ENCODE measurements at regions not wholly inside any gene's neighbourhood (a gene's known extent, or its start where the extent isn't known, plus 50 kb on each side); places are given as distances from the start of the nearest gene placed in this dataset.

- 77 to 90% methylated on average over 8 to 9 of the region's 9 CpGs for WGBS, 2 donors
- TF ChIP-seq EP300 (IDR thresholded peaks at IDR 0.05) (no peak), POLR2A (IDR thresholded peaks at IDR 0.05) (no peak)
- TF ChIP-seq, protein P1, sequence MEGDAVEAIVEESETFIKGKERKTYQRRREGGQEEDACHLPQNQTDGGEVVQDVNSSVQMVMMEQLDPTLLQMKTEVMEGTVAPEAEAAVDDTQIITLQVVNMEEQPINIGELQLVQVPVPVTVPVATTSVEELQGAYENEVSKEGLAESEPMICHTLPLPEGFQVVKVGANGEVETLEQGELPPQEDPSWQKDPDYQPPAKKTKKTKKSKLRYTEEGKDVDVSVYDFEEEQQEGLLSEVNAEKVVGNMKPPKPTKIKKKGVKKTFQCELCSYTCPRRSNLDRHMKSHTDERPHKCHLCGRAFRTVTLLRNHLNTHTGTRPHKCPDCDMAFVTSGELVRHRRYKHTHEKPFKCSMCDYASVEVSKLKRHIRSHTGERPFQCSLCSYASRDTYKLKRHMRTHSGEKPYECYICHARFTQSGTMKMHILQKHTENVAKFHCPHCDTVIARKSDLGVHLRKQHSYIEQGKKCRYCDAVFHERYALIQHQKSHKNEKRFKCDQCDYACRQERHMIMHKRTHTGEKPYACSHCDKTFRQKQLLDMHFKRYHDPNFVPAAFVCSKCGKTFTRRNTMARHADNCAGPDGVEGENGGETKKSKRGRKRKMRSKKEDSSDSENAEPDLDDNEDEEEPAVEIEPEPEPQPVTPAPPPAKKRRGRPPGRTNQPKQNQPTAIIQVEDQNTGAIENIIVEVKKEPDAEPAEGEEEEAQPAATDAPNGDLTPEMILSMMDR (IDR thresholded peaks at IDR 0.05) = no peak
- Histone ChIP-seq H3K4me3 (no peak overlapping the region), H3K27ac (no peak overlapping the region), H3K36me3 (no peaks in the 10 kb centered on the region), H3K27me3 (no peaks in the 10 kb centered on the region), H3K9me3 (no peaks in the 10 kb centered on the region), H3K4me1 (no peaks in the 10 kb centered on the region)
- no peak for DNase-seq (ENCODE audit: low spot score in 2 of 2)
These were observed 464.6 kb upstream of the HS6ST1 start for GRCh38 chr2:128783193-128783671.

- Histone ChIP-seq H3K36me3 (no peaks in the 10 kb centered on the region), H3K9me3 (no peaks in the 10 kb centered on the region), H3K4me1 (no peaks in the 10 kb centered on the region), H3K27ac (no peak overlapping the region), H3K4me3 (no peak overlapping the region), H3K27me3 (no peaks in the 10 kb centered on the region)
- no peak for DNase-seq (ENCODE audit: low spot score in 2 of 2)
- TF ChIP-seq, protein P1 (IDR thresholded peaks at IDR 0.05) = no peak
- no peak for TF ChIP-seq POLR2A (IDR thresholded peaks at IDR 0.05)
- no peak for TF ChIP-seq EP300 (IDR thresholded peaks at IDR 0.05)
- 72 to 77% methylated on average over 10 of the region's 10 CpGs for WGBS, 2 donors
These were observed 465.2 kb upstream of the HS6ST1 start for GRCh38 chr2:128783896-128784295.

DNA sequence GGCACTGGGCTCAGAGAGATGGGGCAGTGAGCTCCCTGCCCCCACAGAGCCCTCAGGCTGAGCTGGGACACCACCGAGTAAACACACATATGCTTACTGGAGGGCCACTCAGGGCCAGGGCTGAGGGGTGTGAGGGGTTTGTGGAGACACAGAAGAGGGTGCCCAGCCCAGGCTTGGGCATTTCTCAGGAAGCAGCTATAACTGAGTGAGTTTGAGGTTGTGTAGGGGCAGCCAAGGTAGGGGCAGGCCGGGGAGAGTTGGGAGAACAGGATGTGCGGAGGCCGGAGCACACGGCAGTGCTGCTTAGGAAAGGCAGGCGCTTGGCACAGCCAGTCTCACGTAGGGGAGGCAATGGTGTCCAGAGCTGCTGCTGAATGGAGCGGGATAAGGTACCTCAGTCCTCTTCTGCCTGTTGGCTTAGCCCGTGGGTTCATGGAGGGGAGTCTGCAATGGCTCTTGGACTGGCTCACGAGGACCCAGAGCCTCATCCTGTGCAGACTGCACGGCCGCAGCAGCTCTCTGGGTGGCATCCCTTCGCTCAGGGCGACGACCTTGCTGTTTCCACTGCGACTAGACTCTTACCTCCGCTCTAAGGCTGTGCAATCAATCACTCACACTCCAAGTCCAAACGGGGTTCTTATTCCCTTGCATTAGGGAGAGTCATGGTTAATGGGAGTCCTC lies 466.1 kb upstream of the HS6ST1 start:
- 83 to 87% methylated on average over 17 to 18 of the region's 18 CpGs for WGBS, 2 donors
- no peak for TF ChIP-seq EP300 (IDR thresholded peaks at IDR 0.05)
- TF ChIP-seq POLR2A (IDR thresholded peaks at IDR 0.05) = no peak
- TF ChIP-seq, protein P1 (IDR thresholded peaks at IDR 0.05) = no peak
- H3K36me3 ChIP-seq = no peaks in the 10 kb centered on the region
- H3K4me3 ChIP-seq = no peak overlapping the region
- no peaks in the 10 kb centered on the region for H3K27me3 ChIP-seq
- DNase-seq (ENCODE audit: low spot score in 2 of 2) = no peak
- H3K4me1 ChIP-seq = no peaks in the 10 kb centered on the region
- no peaks in the 10 kb centered on the region for H3K9me3 ChIP-seq
- H3K27ac ChIP-seq = no peak overlapping the region

DNA sequence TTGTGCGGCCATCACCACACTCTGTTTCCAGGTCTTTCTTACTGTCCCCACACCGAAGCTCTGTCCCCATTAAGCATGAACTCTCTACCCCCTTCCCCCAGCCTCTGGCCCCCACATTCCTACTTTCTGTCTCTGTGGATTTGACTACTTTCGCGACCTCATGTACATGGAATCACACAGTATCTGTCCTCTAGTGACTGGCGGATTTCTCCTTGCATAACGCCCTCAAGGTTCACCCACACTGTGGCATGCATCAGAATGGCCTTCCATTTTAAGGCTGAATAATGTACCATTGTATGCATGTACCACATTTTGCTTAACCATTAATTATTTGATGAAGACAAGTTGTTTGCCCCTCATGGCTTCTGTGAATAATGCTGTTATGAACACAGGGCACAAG lies 467.6 kb upstream of the HS6ST1 start:
- WGBS, 2 donors = 50 to 56% methylated on average over 6 of the region's 6 CpGs
- Histone ChIP-seq H3K4me1 (no peaks in the 10 kb centered on the region), H3K36me3 (no peaks in the 10 kb centered on the region), H3K27ac (no peak overlapping the region), H3K9me3 (no peaks in the 10 kb centered on the region), H3K27me3 (no peaks in the 10 kb centered on the region), H3K4me3 (no peak overlapping the region)
- no peak for DNase-seq (ENCODE audit: low spot score in 2 of 2)
- TF ChIP-seq EP300 (IDR thresholded peaks at IDR 0.05) (no peak), POLR2A (IDR thresholded peaks at IDR 0.05) (no peak)
- TF ChIP-seq, protein P1 (IDR thresholded peaks at IDR 0.05) = no peak

DNA sequence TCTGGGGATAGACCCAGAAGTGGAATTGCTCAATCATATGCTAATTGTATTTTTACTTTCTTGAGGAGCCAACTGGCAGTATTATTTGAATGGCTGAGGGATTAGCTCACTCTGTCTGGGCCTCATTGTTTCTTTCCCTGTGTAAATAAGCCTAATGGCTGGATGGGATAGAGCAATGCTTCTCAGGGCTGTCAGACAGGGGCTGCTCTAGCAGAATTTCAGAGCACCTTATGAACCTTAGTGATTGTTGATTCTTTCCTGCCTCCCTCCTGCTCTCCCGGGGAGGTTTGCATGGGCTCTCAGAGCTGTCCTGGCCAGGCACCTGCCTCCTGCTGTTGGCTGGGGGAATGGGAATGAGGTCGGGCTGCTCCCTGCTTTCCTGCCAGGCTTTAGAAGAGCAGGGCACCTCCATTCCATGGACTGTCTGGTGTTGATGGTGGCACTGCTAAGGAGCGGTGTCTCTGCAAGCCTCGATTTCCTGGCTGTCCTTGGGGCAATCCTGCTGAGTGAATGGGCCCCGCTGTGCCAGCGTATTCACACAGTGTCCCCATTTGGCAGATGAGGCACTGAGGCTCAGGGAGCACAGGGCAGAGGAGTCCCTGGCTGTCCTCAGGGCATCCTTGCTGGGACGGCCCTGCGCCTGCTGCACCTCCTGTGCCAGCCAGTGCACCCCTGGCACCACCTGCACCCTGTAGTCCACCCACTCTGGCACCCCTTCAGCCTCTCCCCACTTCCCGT lies 468.2 kb upstream of the HS6ST1 start:
- no peaks in the 10 kb centered on the region for H3K9me3 ChIP-seq
- no peaks in the 10 kb centered on the region for H3K27me3 ChIP-seq
- TF ChIP-seq, protein P1 (IDR thresholded peaks at IDR 0.05) = no peak
- peak in 1 of 2 donors; percentile 29 for TF ChIP-seq EP300 (IDR thresholded peaks at IDR 0.05)
- H3K4me3 ChIP-seq = no peak overlapping the region
- no peak overlapping the region for H3K27ac ChIP-seq
- no peak for DNase-seq (ENCODE audit: low spot score in 2 of 2)
- 67 to 80% methylated on average over 9 of the region's 9 CpGs for WGBS, 2 donors
- H3K4me1 ChIP-seq = no peaks in the 10 kb centered on the region
- H3K36me3 ChIP-seq = no peaks in the 10 kb centered on the region
